ENCODE measurements at regions not wholly inside any gene's neighbourhood (a gene's known extent, or its start where the extent isn't known, plus 50 kb on each side); places are given as distances from the start of the nearest gene placed in this dataset.
"Not testable (repeated sequence)": the region's sequence is repeated elsewhere in the genome, so short reads cannot be mapped to it uniquely, and the experiment has no call there.

GRCh38 chr3:197618408-197618807, 62.6 kb upstream of the BDH1 start:
- not testable (repeated sequence) for H4K20me1 ChIP-seq (ENCODE audit: control insufficient read depth, insufficient read depth, insufficient read length); H2BK5ac ChIP-seq (ENCODE audit: insufficient read length, low read length); H4K8ac ChIP-seq (replicated peaks; ENCODE audit: insufficient read length, low read depth, low read length); H3K27ac ChIP-seq (ENCODE audit: insufficient read length, low read depth, low read length); H3K4me2 ChIP-seq (ENCODE audit: insufficient read depth, insufficient read length, low read length); H3K9ac ChIP-seq (ENCODE audit: extremely low read depth, insufficient read length, low read length); H2BK120ac ChIP-seq (ENCODE audit: low read depth, low read length, poor library complexity, severe bottlenecking); H3K4ac ChIP-seq (ENCODE audit: low read depth, low read length); H4K91ac ChIP-seq (ENCODE audit: insufficient read length, low read depth, low read length); H2BK15ac ChIP-seq (ENCODE audit: low read depth, low read length); H2BK12ac ChIP-seq (ENCODE audit: insufficient read length, low read depth, low read length); H3K4me3 Mint-ChIP-seq; H3K4me1 Mint-ChIP-seq; H3K23me2 ChIP-seq (ENCODE audit: insufficient read length, low read depth, low read length, poor library complexity, severe bottlenecking); H3K27me3 ChIP-seq (ENCODE audit: insufficient read depth, low read length); H3K18ac ChIP-seq (ENCODE audit: insufficient read length, low read depth, low read length); H3K56ac ChIP-seq (ENCODE audit: insufficient read length, low read depth, low read length); H3K14ac ChIP-seq (ENCODE audit: insufficient read depth, low read length); H3K23ac ChIP-seq (ENCODE audit: insufficient read length, low read depth, low read length); DNase-seq; H3K4me1 ChIP-seq (ENCODE audit: insufficient read depth, low read length); H3T11ph ChIP-seq (ENCODE audit: low read length); H3K27me3 Mint-ChIP-seq (ENCODE audit: low read depth); H2BK20ac ChIP-seq (ENCODE audit: low read depth, low read length, poor library complexity, severe bottlenecking); H3K79me1 ChIP-seq (ENCODE audit: insufficient read depth, low read depth, low read length, poor library complexity, severe bottlenecking); H2AFZ ChIP-seq (ENCODE audit: low read length); H3K27ac Mint-ChIP-seq; H2AK5ac ChIP-seq (ENCODE audit: insufficient read length, low read length); H4K5ac ChIP-seq (ENCODE audit: insufficient read length, low read depth, low read length); H3K9me3 ChIP-seq (ENCODE audit: control insufficient read depth, low read depth, low read length); H3K79me2 ChIP-seq (ENCODE audit: insufficient read depth, low read length)
- WGBS (ENCODE audit: extremely low coverage, insufficient read length, low lambda C conversion rate), result no CpG with 5 or more reads among the region's 5 CpGs
- Mint-ChIP-seq H3K9me3 (peaks cover 9 to 15% of the 10 kb centered on the region in 2 experiments), H3K36me3 (ENCODE audit: insufficient read depth in 1 of 3, low read depth in 3 of 3) (peaks cover 73 to 79% (median 75%) of the 10 kb centered on the region in 3 experiments)
